Fibroblast of lung (primary cell): ENCODE measurements at regions not wholly inside any gene's neighbourhood (a gene's known extent, or its start where the extent isn't known, plus 50 kb on each side); places are given as distances from the start of the nearest gene placed in this dataset.
A peak's percentile ranks its signal among the peaks of the same experiment; 100 is the strongest.

Source experiments
- DNase-seq, 2 donors: peaks; one replicate each; pipeline versions ENCODE4 v3.0.0 to v3.0.0-alpha.2; 2010; ENCODE audit warnings: low read depth in 2 of 2
- H2AFZ ChIP-seq: 2 replicates; pipeline ENCODE4 v1.5.1; 2012; ENCODE audit warnings: low read length, control low read depth, inconsistent platforms
- H3K27ac ChIP-seq: 2 replicates; pipeline ENCODE4 v1.5.1; 2011; ENCODE audit warnings: low read length, control low read depth; ENCODE audit not compliant: insufficient read depth
- H3K27me3 ChIP-seq: 2 replicates; pipeline ENCODE4 v1.5.1; 2011; ENCODE audit warnings: mild to moderate bottlenecking, low read length; ENCODE audit not compliant: control insufficient read depth, insufficient read depth
- H3K36me3 ChIP-seq: 2 replicates; pipeline ENCODE4 v1.5.1; 2011; ENCODE audit warnings: low read length; ENCODE audit not compliant: control insufficient read depth, insufficient read depth
- H3K4me1 ChIP-seq: 2 replicates; pipeline ENCODE4 v1.5.1; 2011; ENCODE audit warnings: low read length; ENCODE audit not compliant: control insufficient read depth, insufficient read depth; ENCODE audit errors: extremely low read depth
- H3K4me2 ChIP-seq: 2 replicates; pipeline ENCODE4 v1.5.1; 2011; ENCODE audit warnings: low read length, control low read depth; ENCODE audit not compliant: insufficient read depth; ENCODE audit errors: extremely low read depth
- H3K4me3 ChIP-seq, 4 experiments: fragments of 200-600 bp in 1 of 4; sonication (generic) in 1 of 4; replicated peaks in 1 of 4; 2 replicates each; pipeline ENCODE4 v1.5.1; 2011 to 2016; ENCODE audit warnings: low read length in 4 of 4, low read depth in 3 of 4, mild to moderate bottlenecking in 3 of 4, control low read depth in 2 of 4, inconsistent platforms in 1 of 4, mixed read lengths in 1 of 4; ENCODE audit not compliant: insufficient read depth in 1 of 4; ENCODE audit errors: control extremely low read depth in 1 of 4
- H3K79me2 ChIP-seq: 2 replicates; pipeline ENCODE4 v1.5.1; 2012; ENCODE audit warnings: mild to moderate bottlenecking, low read length, inconsistent platforms; ENCODE audit not compliant: control insufficient read depth, insufficient read depth
- H3K9ac ChIP-seq: 2 replicates; pipeline ENCODE4 v1.5.1; 2011; ENCODE audit warnings: mild to moderate bottlenecking, low read length, control low read depth; ENCODE audit not compliant: insufficient read depth
- H3K9me3 ChIP-seq: 2 replicates; pipeline ENCODE4 v1.5.1; 2012; ENCODE audit warnings: low read depth, low read length; ENCODE audit not compliant: control insufficient read depth, insufficient read depth
- H4K20me1 ChIP-seq: 2 replicates; pipeline ENCODE4 v1.5.1; 2011; ENCODE audit warnings: low read length; ENCODE audit not compliant: control insufficient read depth, insufficient read depth; ENCODE audit errors: extremely low read depth
- EZH2 ChIP-seq: IDR thresholded peaks from 2 replicates; pipeline ENCODE4 v1.5.1; 2012; ENCODE audit warnings: low read length, control low read depth, mild to moderate bottlenecking; ENCODE audit errors: missing control alignments
- TF ChIP-seq, protein P1 (sequence below), 2 donors: IDR thresholded peaks in 1 of 2; conservative IDR thresholded peaks in 1 of 2; 1 replicate in 1 of 2; 2 replicates in 1 of 2; pipeline ENCODE4 v1.5.1; 2011 to 2012; ENCODE audit warnings: low read length in 2 of 2, control low read depth in 1 of 2, inconsistent platforms in 1 of 2, low read depth in 1 of 2, mild to moderate bottlenecking in 1 of 2

DNA sequence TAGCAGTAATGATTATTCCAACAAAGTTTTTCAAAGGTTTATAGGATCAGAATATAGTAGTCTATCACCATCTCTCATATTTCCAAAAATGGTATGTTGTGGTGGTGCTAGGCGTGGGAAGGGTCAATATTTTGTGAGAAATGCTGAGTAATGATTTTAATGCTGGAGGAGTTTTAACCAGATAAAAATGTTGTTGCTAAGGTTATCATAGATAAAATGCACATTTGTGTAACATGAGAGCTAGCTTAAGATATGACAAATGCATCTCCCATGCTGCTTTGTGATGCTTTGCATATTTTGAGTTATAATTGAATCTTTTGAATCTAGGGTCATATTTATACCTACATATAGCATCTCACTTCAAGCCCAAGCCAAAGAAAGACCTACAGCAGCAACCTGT is 103.9 kb upstream of the ROBO1 start:
- Histone ChIP-seq H3K4me3 (no peak overlapping the region), H3K9me3 (no peaks in the 10 kb centered on the region), H3K79me2 (no peaks in the 10 kb centered on the region), H4K20me1 (no peaks in the 10 kb centered on the region), H3K36me3 (no peaks in the 10 kb centered on the region), H3K9ac (no peak overlapping the region), H3K27me3 (no peaks in the 10 kb centered on the region), H3K4me1 (no peaks in the 10 kb centered on the region), H3K27ac (no peak overlapping the region), H3K4me2 (no peak overlapping the region), H2AFZ (no peak overlapping the region)
- DNase-seq: peak; percentile 50 to 71
- TF ChIP-seq, protein P1, sequence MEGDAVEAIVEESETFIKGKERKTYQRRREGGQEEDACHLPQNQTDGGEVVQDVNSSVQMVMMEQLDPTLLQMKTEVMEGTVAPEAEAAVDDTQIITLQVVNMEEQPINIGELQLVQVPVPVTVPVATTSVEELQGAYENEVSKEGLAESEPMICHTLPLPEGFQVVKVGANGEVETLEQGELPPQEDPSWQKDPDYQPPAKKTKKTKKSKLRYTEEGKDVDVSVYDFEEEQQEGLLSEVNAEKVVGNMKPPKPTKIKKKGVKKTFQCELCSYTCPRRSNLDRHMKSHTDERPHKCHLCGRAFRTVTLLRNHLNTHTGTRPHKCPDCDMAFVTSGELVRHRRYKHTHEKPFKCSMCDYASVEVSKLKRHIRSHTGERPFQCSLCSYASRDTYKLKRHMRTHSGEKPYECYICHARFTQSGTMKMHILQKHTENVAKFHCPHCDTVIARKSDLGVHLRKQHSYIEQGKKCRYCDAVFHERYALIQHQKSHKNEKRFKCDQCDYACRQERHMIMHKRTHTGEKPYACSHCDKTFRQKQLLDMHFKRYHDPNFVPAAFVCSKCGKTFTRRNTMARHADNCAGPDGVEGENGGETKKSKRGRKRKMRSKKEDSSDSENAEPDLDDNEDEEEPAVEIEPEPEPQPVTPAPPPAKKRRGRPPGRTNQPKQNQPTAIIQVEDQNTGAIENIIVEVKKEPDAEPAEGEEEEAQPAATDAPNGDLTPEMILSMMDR (conservative IDR thresholded peaks at IDR 0.05 in 1 of 2, IDR thresholded peaks at IDR 0.05 in 1 of 2; ENCODE audit: low read depth in 1 of 2, low read length in 2 of 2): no peak
- no peak for TF ChIP-seq EZH2

DNA sequence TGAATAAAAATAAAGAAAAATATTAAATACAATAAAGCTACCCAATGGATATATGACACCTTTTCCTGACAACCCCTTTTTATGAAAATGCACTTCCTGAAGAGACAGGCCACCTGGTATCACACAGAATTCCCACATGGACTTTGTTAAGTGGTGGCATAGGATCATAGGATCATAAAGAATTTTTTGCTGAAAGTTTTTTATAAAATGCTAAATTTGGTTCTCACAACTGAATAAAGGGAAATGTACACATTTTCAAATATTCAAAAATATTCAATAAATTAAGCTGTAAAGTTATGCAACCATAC is 102.5 kb upstream of the ROBO1 start:
- no peaks in the 10 kb centered on the region for H4K20me1 ChIP-seq
- no peak overlapping the region for H3K4me2 ChIP-seq
- no peak overlapping the region for H3K27ac ChIP-seq
- H3K4me1 ChIP-seq: no peaks in the 10 kb centered on the region
- H3K79me2 ChIP-seq: no peaks in the 10 kb centered on the region
- no peaks in the 10 kb centered on the region for H3K36me3 ChIP-seq
- no peak overlapping the region for H3K4me3 ChIP-seq
- H3K9ac ChIP-seq: no peak overlapping the region
- no peak for DNase-seq
- TF ChIP-seq EZH2: no peak
- TF ChIP-seq, protein P1 (conservative IDR thresholded peaks at IDR 0.05 in 1 of 2, IDR thresholded peaks at IDR 0.05 in 1 of 2; ENCODE audit: low read depth in 1 of 2, low read length in 2 of 2): no peak
- no peak overlapping the region for H2AFZ ChIP-seq
- H3K9me3 ChIP-seq: no peaks in the 10 kb centered on the region
- H3K27me3 ChIP-seq: no peaks in the 10 kb centered on the region

DNA sequence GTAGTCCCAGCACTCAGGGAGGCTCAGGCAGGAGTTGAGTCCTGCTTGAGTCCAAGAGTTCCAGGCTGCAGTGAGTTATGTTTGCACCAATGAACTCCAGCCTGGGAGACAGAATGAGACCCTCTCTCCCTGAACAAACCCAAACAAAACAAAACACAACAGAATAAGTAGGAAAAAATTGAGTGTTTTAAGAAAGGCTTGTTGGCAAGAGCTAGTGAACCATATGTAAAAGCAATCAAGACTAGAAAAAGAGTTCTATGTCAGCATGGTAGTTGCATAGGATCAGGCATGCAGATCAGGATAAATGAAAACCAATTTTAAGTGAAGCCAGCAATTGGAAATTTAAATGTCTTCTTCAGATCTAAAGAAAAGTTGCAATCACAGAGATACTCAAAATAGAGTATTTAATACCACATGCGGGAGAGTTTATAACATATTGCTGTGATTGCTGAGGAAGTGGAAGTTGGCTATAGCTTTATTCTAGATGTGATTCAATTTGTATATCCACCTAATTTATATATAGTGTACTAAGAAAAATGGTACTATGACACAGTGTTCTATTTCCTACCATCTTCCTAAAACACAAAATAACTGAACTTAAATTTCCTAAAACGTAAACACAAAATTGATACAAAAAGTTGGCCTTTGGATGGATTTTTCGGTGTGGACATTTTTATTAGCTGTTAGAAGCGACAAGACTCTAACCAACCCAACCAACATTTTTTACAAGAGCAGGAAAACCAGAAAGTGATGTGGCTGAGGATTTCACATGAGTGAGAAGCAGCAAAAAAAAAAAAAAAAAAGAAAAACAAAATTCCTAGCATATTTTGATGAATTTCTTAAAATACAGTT is 101.9 kb upstream of the ROBO1 start:
- Histone ChIP-seq H3K27ac (no peak overlapping the region), H2AFZ (no peak overlapping the region), H3K27me3 (no peaks in the 10 kb centered on the region), H3K79me2 (no peaks in the 10 kb centered on the region), H3K9me3 (no peaks in the 10 kb centered on the region), H3K4me3 (no peak overlapping the region), H4K20me1 (no peaks in the 10 kb centered on the region), H3K36me3 (no peaks in the 10 kb centered on the region), H3K4me2 (no peak overlapping the region), H3K4me1 (no peaks in the 10 kb centered on the region), H3K9ac (no peak overlapping the region)
- peak in 1 of 2 donors; percentile 17 for DNase-seq
- TF ChIP-seq, protein P1 (conservative IDR thresholded peaks at IDR 0.05 in 1 of 2, IDR thresholded peaks at IDR 0.05 in 1 of 2; ENCODE audit: low read depth in 1 of 2, low read length in 2 of 2): no peak
- TF ChIP-seq EZH2: no peak
